ENCODE measurements at regions not wholly inside any gene's neighbourhood (a gene's known extent, or its start where the extent isn't known, plus 50 kb on each side); places are given as distances from the start of the nearest gene placed in this dataset.

DNA sequence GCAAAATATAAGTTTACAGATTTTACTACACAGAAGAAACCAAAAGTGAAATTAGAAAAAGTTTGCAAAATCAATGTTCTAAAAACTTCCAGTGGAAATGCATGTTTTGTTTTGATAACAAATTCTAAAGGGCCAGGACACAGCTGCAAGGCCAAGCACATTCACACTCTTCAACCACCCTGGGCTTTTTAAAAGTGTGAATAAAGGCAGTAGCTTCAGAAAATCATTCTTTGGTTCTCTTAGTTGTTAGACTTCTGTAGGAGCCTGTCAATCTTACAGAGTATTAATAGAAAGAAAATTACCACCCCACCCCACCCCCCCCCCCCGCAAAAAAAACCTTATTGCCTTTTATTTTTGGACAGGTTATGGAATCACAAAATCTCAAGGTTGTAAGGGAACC, 105.2 kb upstream of the EGLN3 start:
- TF ChIP-seq, protein P1, sequence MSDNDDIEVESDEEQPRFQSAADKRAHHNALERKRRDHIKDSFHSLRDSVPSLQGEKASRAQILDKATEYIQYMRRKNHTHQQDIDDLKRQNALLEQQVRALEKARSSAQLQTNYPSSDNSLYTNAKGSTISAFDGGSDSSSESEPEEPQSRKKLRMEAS (IDR thresholded peaks at IDR 0.05): no peak
- TF ChIP-seq TEAD4 (IDR thresholded peaks at IDR 0.05) (no peak), NFIC (IDR thresholded peaks at IDR 0.05) (no peak), YY1 (IDR thresholded peaks at IDR 0.05; ENCODE audit: low read depth) (no peak), TAF1 (IDR thresholded peaks at IDR 0.05; ENCODE audit: low read depth) (no peak), TCF12 (IDR thresholded peaks at IDR 0.05; ENCODE audit: low read depth) (no peak), RAD21 (IDR thresholded peaks at IDR 0.05; ENCODE audit: low read depth) (no peak), ZBTB7A (IDR thresholded peaks at IDR 0.05; ENCODE audit: low read depth) (no peak), CREB1 (IDR thresholded peaks at IDR 0.05; ENCODE audit: low read depth) (no peak), EGR1 (IDR thresholded peaks at IDR 0.05) (no peak), CEBPB (IDR thresholded peaks at IDR 0.05) (no peak), FOXM1 (IDR thresholded peaks at IDR 0.05; ENCODE audit: borderline replicate concordance, low read depth) (no peak)
- TF ChIP-seq, protein P2, sequence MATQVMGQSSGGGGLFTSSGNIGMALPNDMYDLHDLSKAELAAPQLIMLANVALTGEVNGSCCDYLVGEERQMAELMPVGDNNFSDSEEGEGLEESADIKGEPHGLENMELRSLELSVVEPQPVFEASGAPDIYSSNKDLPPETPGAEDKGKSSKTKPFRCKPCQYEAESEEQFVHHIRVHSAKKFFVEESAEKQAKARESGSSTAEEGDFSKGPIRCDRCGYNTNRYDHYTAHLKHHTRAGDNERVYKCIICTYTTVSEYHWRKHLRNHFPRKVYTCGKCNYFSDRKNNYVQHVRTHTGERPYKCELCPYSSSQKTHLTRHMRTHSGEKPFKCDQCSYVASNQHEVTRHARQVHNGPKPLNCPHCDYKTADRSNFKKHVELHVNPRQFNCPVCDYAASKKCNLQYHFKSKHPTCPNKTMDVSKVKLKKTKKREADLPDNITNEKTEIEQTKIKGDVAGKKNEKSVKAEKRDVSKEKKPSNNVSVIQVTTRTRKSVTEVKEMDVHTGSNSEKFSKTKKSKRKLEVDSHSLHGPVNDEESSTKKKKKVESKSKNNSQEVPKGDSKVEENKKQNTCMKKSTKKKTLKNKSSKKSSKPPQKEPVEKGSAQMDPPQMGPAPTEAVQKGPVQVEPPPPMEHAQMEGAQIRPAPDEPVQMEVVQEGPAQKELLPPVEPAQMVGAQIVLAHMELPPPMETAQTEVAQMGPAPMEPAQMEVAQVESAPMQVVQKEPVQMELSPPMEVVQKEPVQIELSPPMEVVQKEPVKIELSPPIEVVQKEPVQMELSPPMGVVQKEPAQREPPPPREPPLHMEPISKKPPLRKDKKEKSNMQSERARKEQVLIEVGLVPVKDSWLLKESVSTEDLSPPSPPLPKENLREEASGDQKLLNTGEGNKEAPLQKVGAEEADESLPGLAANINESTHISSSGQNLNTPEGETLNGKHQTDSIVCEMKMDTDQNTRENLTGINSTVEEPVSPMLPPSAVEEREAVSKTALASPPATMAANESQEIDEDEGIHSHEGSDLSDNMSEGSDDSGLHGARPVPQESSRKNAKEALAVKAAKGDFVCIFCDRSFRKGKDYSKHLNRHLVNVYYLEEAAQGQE (IDR thresholded peaks at IDR 0.05; ENCODE audit: low read depth): no peak
- TF ChIP-seq, protein P3, sequence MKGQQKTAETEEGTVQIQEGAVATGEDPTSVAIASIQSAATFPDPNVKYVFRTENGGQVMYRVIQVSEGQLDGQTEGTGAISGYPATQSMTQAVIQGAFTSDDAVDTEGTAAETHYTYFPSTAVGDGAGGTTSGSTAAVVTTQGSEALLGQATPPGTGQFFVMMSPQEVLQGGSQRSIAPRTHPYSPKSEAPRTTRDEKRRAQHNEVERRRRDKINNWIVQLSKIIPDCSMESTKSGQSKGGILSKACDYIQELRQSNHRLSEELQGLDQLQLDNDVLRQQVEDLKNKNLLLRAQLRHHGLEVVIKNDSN (IDR thresholded peaks at IDR 0.05): no peak

DNA sequence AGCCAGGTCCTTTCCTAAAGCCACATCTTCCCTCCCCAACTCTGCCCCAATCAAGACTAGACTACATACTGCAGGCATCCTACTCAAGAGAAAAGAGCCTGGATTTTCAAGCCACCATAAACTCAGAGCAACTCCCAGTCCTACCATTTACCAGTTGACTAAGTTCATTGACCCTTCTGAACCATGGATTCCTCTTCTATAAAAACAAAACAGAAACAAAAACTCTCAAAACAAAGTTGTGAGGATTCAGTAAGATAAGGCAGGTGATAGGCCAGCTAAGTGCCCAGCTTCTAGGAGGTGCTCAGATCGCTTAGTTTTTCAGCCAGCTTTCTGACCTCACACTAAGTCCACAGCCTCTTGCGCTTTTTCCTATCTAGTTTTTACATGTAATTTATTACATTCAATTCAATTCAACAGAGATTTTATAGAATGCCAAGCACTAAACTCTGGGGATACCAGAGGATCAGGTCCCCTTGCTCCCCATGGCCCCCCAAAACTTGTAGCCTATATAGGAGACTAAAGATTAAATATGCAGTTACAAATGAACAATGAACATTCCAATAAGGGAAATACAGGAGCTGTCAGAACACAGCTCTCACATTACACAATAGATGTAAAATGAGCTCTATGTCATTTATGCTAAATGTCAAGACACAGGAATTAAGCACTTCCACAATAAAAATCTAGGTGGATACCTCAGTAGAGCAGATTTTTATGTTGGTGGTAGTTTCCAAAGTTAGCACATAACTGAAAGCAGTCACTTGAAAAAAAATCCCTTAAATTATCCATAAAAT, 104.5 kb upstream of the EGLN3 start:
- 0 out of 2 replicates have a peak, but pooled peaks have one; percentile 34 for TF ChIP-seq CEBPB (IDR thresholded peaks at IDR 0.05)
- no peak for TF ChIP-seq FOXM1 (IDR thresholded peaks at IDR 0.05; ENCODE audit: borderline replicate concordance, low read depth)

DNA sequence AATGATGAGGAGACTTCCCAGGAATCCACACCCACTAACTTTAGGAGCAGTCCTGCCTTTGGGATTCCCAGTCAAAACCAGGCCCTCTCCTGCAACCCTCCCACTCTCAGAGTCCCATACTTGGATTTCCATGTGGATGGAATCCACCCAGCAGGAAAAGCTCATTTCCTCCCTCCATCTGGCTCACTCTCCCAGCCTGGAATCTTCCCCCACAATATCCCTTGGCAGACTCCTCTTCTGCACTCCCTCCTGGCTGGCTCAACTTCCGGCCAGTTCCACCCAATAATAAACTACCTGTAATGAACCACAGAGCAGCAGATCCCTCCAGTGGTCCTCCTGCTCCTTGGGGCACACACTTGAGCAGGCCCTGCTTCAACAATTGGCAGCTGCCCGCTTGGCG, 102.8 kb upstream of the EGLN3 start:
- TF ChIP-seq EP300 (IDR thresholded peaks at IDR 0.05; ENCODE audit: borderline replicate concordance) (no peak), TEAD4 (IDR thresholded peaks at IDR 0.05) (no peak), YY1 (IDR thresholded peaks at IDR 0.05; ENCODE audit: low read depth) (no peak), EGR1 (IDR thresholded peaks at IDR 0.05) (no peak), TAF1 (IDR thresholded peaks at IDR 0.05; ENCODE audit: low read depth) (no peak), CEBPB (IDR thresholded peaks at IDR 0.05) (no peak), TCF12 (IDR thresholded peaks at IDR 0.05; ENCODE audit: low read depth) (no peak)
- TF ChIP-seq, protein P2 (IDR thresholded peaks at IDR 0.05; ENCODE audit: low read depth): no peak

DNA sequence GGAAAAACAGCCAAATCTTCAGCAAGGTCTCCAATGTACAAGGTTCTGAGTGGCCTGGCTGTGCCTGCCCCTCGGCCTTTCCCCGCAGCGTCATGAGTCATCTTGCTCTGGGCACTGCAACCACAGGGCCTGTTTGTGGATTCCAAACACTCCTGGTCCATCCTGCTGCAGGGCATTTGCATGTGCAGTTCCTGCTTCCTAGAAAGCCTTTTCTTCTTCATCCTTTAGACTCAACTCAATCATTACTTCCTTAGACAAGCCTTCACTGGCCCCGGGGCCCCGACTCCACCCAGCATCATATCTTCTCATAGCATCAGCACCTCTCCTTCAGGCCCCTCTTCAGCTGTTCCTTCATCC, 101.8 kb upstream of the EGLN3 start:
- TF ChIP-seq CEBPB (IDR thresholded peaks at IDR 0.05): no peak
- no peak for TF ChIP-seq EGR1 (IDR thresholded peaks at IDR 0.05)
- TF ChIP-seq, protein P1 (IDR thresholded peaks at IDR 0.05): no peak
- no peak for TF ChIP-seq FOXM1 (IDR thresholded peaks at IDR 0.05; ENCODE audit: borderline replicate concordance, low read depth)

DNA sequence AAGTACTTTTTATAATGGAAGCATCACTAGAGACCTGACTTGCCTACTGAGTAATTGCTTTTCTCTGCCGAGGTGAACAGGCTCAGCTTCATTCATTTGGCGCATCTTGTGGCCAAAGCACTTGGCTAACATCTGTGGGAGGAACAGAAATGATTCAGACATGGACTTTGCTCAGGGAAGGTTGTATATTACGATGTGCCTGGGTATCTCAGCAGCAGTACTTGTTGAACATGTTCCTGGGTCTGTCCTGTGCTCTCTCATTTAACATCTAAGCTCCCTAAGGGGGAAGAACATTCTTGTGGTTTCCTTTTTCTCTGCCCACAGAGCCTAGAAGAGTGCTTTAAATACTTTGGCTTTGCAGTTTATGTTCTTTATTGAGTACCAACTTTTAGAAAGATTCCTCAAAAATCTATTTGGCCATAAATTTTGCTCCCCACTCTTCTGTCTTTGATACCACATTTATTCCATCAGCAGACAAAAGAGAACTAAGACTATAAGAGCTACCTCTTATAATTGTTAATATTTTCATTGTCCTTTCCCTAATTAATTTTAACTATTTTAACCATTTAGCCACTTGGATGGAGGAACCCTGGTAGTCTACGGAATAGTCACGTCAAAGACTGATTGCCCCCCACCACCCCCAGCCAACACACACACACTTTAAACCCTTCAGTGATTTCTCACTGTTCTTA, 101.2 kb upstream of the EGLN3 start:
- TF ChIP-seq RAD21 (IDR thresholded peaks at IDR 0.05; ENCODE audit: low read depth): no peak
- no peak for TF ChIP-seq ZBTB7A (IDR thresholded peaks at IDR 0.05; ENCODE audit: low read depth)
- TF ChIP-seq, protein P3 (IDR thresholded peaks at IDR 0.05): no peak
- TF ChIP-seq CEBPB (IDR thresholded peaks at IDR 0.05): no peak
- TF ChIP-seq, protein P1 (IDR thresholded peaks at IDR 0.05): no peak
- TF ChIP-seq, protein P2 (IDR thresholded peaks at IDR 0.05; ENCODE audit: low read depth): no peak
- no peak for TF ChIP-seq TCF12 (IDR thresholded peaks at IDR 0.05; ENCODE audit: low read depth)
- TF ChIP-seq NFIC (IDR thresholded peaks at IDR 0.05): no peak
- no peak for TF ChIP-seq CREB1 (IDR thresholded peaks at IDR 0.05; ENCODE audit: low read depth)
- no peak for TF ChIP-seq FOXM1 (IDR thresholded peaks at IDR 0.05; ENCODE audit: borderline replicate concordance, low read depth)
- no peak for TF ChIP-seq TAF1 (IDR thresholded peaks at IDR 0.05; ENCODE audit: low read depth)
- no peak for TF ChIP-seq YY1 (IDR thresholded peaks at IDR 0.05; ENCODE audit: low read depth)
- TF ChIP-seq TEAD4 (IDR thresholded peaks at IDR 0.05): no peak
- TF ChIP-seq EP300 (IDR thresholded peaks at IDR 0.05; ENCODE audit: borderline replicate concordance): no peak
